IPS-15b (cell line): ENCODE measurements at regions not wholly inside any gene's neighbourhood (a gene's known extent, or its start where the extent isn't known, plus 50 kb on each side); places are given as distances from the start of the nearest gene placed in this dataset.
"Not testable (repeated sequence)": the region's sequence is repeated elsewhere in the genome, so short reads cannot be mapped to it uniquely, and the experiment has no call there.

Experiments
- H3K27me3 ChIP-seq: one replicate; pipeline ENCODE4 v1.6.1; 2013; ENCODE audit warnings: low read length; ENCODE audit not compliant: control insufficient read depth, insufficient read depth
- H3K36me3 ChIP-seq: one replicate; pipeline ENCODE4 v1.6.1; 2013; ENCODE audit warnings: low read length; ENCODE audit not compliant: control insufficient read depth, insufficient read depth
- H3K4me1 ChIP-seq: one replicate; pipeline ENCODE4 v1.6.1; 2013; ENCODE audit warnings: mild to moderate bottlenecking, low read length; ENCODE audit not compliant: control insufficient read depth, insufficient read depth
- H3K4me3 ChIP-seq: one replicate; pipeline ENCODE4 v1.5.1; 2013; ENCODE audit warnings: low read depth, low read length
- H3K9ac ChIP-seq: one replicate; pipeline ENCODE4 v1.6.1; 2013; ENCODE audit warnings: low read depth, mild to moderate bottlenecking, low read length
- H3K9me3 ChIP-seq: one replicate; pipeline ENCODE4 v1.6.1; 2013; ENCODE audit warnings: mild to moderate bottlenecking, low read length; ENCODE audit not compliant: control insufficient read depth, insufficient read depth

GRCh38 chr5:87132696-87133095, 135.0 kb upstream of the RASA1 start:
- Histone ChIP-seq H3K27me3 (no peaks in the 10 kb centered on the region), H3K36me3 (no peaks in the 10 kb centered on the region), H3K9me3 (no peaks in the 10 kb centered on the region), H3K4me3 (no peak overlapping the region), H3K4me1 (no peaks in the 10 kb centered on the region), H3K9ac (no peak overlapping the region)

DNA sequence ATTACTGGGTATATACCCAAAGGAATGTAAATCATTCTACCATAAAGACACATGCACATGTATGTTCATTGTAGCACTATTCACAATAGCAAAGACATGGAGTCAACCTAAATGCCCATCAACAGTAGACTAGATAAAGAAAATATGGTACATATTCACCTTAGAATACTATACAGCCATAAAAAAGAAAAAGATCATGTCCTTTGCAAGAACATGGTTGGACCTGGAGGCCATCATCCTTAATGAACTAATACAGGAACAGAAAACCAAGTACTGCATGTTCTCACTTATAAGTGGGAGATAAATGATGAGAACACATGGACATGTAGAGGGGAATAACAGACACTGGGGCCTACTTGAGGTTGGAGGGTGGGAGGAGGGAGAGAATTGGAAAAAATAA, 133.2 kb upstream of the RASA1 start:
- H3K36me3 ChIP-seq, H3K9me3 ChIP-seq: not testable (repeated sequence)

DNA sequence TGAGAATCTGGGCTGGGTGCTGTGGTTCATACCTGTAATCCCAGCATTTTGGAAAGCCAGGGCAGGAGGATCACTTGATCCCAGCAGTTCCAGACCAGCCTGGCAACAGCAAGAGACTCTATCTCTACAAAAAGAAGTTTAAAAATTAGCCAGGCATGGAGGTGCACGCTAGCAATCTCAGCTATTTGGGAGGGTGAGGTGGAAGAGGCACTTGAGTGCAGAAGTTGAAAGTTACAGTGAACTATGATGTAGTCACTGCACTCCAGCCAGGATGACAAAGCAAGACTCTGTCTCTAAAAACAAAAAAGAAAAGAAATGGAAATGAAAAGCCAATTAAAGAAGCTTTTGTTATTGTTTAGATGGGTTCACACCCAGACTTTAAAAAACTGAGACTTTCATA, 131.6 kb upstream of the RASA1 start:
- Histone ChIP-seq H3K4me1 (no peaks in the 10 kb centered on the region), H3K36me3 (no peaks in the 10 kb centered on the region), H3K9me3 (no peaks in the 10 kb centered on the region), H3K4me3 (no peak overlapping the region), H3K27me3 (no peaks in the 10 kb centered on the region), H3K9ac (no peak overlapping the region)

More for the DNA sequence above, 133.2 kb upstream of the RASA1 start:
- not testable (repeated sequence) for H3K4me3 ChIP-seq, H3K4me1 ChIP-seq, H3K9ac ChIP-seq, H3K27me3 ChIP-seq

DNA sequence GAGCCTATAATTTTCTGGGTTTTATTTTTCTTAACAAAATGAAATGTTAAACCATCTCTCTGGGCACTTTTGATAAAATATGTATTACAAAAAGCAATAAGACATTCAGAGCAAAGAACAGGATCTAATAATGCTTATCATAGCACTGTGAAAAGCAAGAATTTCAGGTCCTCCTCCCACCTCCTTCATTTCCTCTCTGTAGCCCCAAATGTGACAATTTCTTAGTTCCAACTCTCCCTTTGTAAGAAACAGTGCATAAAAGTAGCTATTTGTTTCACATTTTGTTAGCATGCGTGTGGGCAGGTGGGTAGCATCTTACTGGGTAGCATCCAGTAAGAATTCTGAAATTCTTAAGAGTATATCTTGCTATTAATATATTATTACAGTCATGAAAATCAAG, 130.9 kb upstream of the RASA1 start:
- H3K9ac ChIP-seq, result no peak overlapping the region
- H3K4me3 ChIP-seq, result no peak overlapping the region

DNA sequence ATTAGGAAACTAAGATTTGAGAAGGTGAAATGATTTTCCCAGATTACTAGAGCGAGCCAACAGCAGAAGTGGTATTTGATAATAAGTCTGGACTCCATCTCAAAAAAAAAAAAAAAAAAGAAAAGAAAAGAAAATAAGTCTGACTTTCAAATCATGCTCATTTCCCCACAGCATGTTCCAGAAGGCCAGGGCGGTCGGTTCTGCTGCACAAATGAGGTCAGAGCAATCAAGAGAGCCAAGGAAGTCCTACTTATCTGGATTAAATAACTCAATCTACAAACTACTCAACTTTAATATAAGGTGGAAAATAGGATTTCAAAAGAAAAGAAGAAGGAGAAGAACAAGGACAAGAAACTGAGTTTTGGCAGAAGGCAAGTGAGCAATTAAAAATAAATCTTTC, 130.4 kb upstream of the RASA1 start:
- H3K27me3 ChIP-seq, result no peaks in the 10 kb centered on the region
- no peaks in the 10 kb centered on the region for H3K4me1 ChIP-seq
- H3K36me3 ChIP-seq, result no peaks in the 10 kb centered on the region
- no peaks in the 10 kb centered on the region for H3K9me3 ChIP-seq
- no peak overlapping the region for H3K9ac ChIP-seq
- H3K4me3 ChIP-seq, result no peak overlapping the region

More for the DNA sequence above, 130.9 kb upstream of the RASA1 start:
- Histone ChIP-seq H3K4me1 (no peaks in the 10 kb centered on the region), H3K36me3 (no peaks in the 10 kb centered on the region), H3K27me3 (no peaks in the 10 kb centered on the region), H3K9me3 (no peaks in the 10 kb centered on the region)

DNA sequence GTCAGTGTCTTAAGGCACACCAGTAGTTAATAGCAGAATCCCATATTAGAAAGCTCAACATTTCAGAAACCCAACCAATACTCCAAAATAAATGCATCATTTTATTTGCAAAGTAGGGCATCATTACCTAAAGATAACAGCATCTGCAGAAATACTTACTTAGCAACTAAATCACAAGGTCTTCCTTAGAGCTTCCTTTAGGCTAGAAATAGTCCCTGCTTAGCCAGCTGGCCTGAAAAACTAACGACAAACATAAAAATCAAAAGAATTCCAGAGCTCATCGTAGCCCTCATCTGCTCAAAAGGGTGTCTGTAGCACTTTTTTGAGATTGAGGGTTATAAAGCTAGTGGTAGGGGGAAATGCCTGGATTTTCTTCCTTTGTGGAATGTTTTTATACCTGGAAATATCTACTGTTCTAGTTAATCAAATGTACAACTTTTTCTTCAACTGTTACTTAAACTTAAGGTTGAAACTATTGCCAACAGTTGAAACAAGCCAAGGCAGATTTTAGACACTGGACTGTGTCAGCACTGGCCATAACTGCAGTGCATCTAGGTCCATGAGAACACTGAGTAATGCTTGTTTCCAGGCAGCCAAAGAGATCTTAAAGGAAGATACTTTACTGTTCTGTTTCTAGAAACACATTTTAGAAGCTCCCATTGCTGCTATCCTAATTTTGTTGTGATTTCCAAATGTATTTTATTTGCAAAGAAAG, 129.4 kb upstream of the RASA1 start:
- Histone ChIP-seq H3K9ac (no peak overlapping the region), H3K27me3 (no peaks in the 10 kb centered on the region), H3K4me3 (no peak overlapping the region), H3K36me3 (no peaks in the 10 kb centered on the region), H3K9me3 (no peaks in the 10 kb centered on the region), H3K4me1 (no peaks in the 10 kb centered on the region)

DNA sequence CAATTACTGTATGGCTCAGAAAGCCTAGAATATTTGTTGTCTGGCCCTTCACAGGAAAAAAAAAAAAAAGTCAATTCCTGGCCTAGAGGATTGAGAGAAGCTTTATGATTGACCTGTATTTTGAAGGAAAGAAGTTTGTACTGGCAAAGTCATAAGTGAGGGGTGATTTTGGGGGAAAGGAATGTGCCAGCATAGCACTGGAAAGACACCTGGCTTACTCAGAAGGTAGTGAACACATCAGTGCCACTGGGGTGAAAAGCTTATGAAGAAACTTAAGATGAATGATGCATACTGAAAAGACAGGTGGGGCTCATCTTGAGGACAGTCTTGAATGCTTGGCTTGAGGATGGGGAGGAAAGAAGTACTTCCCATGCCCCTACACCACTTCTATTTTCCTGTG, 127.9 kb upstream of the RASA1 start:
- Histone ChIP-seq H3K4me3 (no peak overlapping the region), H3K9me3 (no peaks in the 10 kb centered on the region), H3K9ac (no peak overlapping the region), H3K36me3 (no peaks in the 10 kb centered on the region), H3K4me1 (no peaks in the 10 kb centered on the region), H3K27me3 (no peaks in the 10 kb centered on the region)

- no peaks in the 10 kb centered on the region for H3K27me3 ChIP-seq
- H3K4me1 ChIP-seq, result no peaks in the 10 kb centered on the region
- H3K4me3 ChIP-seq, result no peak overlapping the region
- H3K36me3 ChIP-seq, result no peaks in the 10 kb centered on the region
- H3K9ac ChIP-seq, result no peak overlapping the region
- H3K9me3 ChIP-seq, result no peaks in the 10 kb centered on the region
Measured at GRCh38 chr5:87141544-87141943, 126.1 kb upstream of the RASA1 start.

DNA sequence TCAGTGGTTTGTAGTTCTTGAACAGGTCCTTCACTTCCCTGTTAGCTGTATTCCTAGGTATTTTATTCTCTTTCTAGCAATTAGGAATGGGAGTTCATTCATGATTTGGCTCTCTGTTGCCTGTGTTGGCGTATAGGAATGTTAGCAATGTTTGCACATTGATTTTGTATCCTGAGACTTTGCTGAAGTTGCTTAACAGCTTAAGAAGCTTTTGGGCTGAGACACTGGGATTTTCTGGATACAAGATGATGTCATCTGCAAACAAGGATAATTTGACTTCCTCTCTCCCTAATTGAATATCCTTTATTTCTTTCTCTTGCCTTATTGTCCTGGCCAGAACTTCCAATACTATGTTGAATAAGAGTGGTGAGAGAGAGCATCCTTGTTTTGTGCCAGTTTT, 121.8 kb upstream of the RASA1 start:
- H3K36me3 ChIP-seq, H3K27me3 ChIP-seq, H3K9ac ChIP-seq, H3K4me1 ChIP-seq, H3K9me3 ChIP-seq, H3K4me3 ChIP-seq: not testable (repeated sequence)

DNA sequence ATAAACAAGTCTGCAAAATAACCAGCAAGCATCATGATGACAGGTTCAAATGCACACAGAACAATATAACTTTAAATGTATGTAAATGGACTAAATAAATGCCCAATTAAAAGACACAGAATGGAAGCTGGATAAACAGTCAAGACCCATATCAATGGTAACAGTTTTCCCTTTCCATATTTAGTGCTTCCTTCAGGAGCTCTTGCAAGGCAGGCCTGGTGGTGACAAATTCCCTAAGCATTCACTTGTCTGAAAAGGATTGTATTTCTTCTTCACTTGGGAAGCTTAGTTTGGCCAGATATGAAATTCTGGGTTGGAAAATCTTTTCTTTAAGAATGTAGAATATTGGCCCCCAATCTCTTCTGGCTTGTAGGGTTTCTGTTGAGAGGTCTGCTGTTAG, 120.2 kb upstream of the RASA1 start:
- Histone ChIP-seq H3K27me3 (no peaks in the 10 kb centered on the region), H3K9me3 (no peaks in the 10 kb centered on the region), H3K4me3 (no peak overlapping the region), H3K9ac (no peak overlapping the region), H3K36me3 (no peaks in the 10 kb centered on the region), H3K4me1 (no peaks in the 10 kb centered on the region)

- Histone ChIP-seq H3K4me3 (no peak overlapping the region), H3K9me3 (no peaks in the 10 kb centered on the region), H3K9ac (no peak overlapping the region), H3K36me3 (no peaks in the 10 kb centered on the region), H3K4me1 (no peaks in the 10 kb centered on the region), H3K27me3 (no peaks in the 10 kb centered on the region)
Measured at GRCh38 chr5:87150630-87151029, 117.1 kb upstream of the RASA1 start.

GRCh38 chr5:87151547-87151946, 116.1 kb upstream of the RASA1 start:
- no peaks in the 10 kb centered on the region for H3K9me3 ChIP-seq
- no peaks in the 10 kb centered on the region for H3K36me3 ChIP-seq
- H3K9ac ChIP-seq, result no peak overlapping the region
- no peaks in the 10 kb centered on the region for H3K27me3 ChIP-seq
- no peaks in the 10 kb centered on the region for H3K4me1 ChIP-seq
- no peak overlapping the region for H3K4me3 ChIP-seq
